Neural progenitor cell (in vitro differentiated cells): ENCODE measurements at regions not wholly inside any gene's neighbourhood (a gene's known extent, or its start where the extent isn't known, plus 50 kb on each side); places are given as distances from the start of the nearest gene placed in this dataset.

Source experiments
- CTCF ChIP-seq: fragments of 200-600 bp; sonication (generic); IDR thresholded peaks from 2 replicates; pipeline ENCODE4 v1.5.1; 2017; ENCODE audit warnings: antibody characterized with exemption, mild to moderate bottlenecking
- EZH2 ChIP-seq: fragments of 200-600 bp; sonication (generic); IDR thresholded peaks from 2 replicates; pipeline ENCODE4 v1.6.1; 2017; ENCODE audit warnings: antibody characterized with exemption, mild to moderate bottlenecking, moderate library complexity
- EZH2phosphoT487 ChIP-seq: fragments of 200-600 bp; sonication (generic); IDR thresholded peaks from 2 replicates; pipeline ENCODE4 v1.6.1; 2017; ENCODE audit warnings: antibody characterized with exemption

- TF ChIP-seq EZH2 (no peak), CTCF (no peak), EZH2phosphoT487 (no peak)
These were observed 88.4 kb upstream of the DOCK9 start for GRCh38 chr13:99066219-99066618.
